Stimulated activated CD4-positive, alpha-beta T cell treated with anti-CD3 and anti-CD28 coated beads, Interleukin-15, amount 100 ng/mL, for 24 hours (primary cell): ENCODE measurements at regions not wholly inside any gene's neighbourhood (a gene's known extent, or its start where the extent isn't known, plus 50 kb on each side); places are given as distances from the start of the nearest gene placed in this dataset.

Source experiments
- DNase-seq: peaks from one replicate; pipeline ENCODE4 v3.0.0-alpha.2; 2020

DNA sequence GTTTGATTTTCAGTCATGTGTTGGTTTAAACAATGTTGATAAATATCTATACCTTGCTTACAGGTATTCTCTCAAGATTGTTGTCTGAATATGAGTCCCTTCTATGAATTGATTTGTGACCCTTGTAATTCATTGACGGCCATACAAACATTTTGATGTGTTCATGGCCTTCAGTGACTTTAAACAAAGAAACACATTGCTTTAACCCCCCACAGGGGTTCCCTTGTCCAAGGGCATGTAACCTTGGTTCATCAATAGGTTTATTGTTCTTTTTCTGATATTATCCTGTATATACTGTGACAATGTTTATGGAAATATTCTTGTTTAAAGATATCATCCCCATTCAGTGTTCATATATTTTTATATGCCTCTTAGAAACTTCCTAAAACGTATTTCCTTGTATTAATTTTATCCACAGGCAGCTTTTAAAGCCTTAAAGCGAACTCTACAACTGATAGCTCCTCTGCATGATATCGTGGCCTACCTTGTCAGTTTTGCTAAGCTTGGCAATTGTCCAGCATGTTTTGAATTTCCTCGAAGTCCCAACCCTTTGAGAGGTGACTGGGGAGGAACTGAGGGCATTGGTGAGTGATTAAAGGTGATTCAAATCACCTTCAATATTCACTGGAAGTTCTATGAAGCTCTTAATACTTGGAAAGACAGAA is 87.0 kb downstream of the CD164 start:
- DNase-seq: no peak

DNA sequence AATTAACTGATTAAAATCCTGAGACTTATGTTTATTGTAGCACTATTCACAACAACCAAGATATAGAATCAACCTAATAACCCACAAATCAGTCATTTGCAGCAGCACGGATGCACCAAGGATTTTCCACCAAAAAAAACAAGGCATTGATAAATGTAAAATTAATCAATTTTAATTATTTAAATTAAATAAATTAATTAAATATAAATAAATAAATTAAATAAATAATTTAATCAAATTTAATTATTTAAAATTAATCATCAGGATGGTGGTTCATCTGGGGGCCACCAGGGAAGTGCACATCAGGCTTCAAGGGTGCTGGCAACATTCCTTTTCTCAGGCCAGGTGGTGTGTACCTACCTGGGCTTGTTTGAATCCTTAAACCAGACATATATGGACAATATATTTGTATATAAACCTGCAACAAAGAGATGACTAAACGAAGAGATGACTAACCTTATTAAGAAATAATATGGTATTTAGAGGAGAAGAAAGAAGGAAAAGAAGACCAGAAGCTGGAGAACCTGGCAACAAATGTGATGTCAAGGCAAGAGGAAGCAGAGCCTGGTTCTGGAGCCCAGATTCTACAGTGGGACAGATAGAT is 89.2 kb downstream of the CD164 start:
- no peak for DNase-seq

DNA sequence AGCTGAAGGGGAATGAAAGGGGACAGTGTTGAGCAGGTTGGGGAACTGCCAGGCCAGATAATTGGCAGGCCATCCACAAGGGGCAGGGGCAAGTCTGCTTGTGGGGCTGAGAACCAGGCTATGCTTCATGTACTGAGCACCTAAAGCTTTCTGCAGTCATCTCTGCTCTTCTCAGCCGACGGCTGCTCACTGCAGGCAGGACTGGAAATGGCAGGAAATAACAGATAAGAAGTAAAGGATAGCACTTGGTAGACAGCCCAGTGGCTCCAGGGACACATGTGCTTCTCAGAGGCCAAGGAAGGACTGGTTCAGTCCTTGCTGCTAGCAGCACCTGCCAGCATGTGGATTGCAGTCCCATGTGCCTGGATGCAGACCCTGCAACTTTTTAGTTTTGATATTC is 89.8 kb downstream of the CD164 start:
- no peak for DNase-seq

DNA sequence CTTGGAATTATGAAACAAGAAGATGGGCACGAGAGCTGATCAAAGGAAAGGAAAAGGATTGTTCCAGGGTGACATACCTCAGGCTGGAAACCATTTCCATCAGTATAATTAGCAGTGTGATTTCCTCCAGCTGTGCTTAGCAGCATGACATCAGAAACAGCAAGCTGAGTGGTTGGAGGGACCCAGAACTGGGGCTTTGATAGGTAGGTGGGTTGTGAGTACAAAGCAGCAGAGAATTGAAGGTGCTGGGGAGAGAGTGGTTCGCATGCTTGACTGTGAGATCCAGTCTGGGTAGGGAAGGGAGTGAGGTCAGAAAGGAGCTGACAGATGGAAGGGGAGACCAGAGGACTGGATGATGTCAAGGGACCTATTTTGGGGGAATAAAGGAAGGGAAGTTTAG is 90.4 kb downstream of the CD164 start:
- no peak for DNase-seq

DNA sequence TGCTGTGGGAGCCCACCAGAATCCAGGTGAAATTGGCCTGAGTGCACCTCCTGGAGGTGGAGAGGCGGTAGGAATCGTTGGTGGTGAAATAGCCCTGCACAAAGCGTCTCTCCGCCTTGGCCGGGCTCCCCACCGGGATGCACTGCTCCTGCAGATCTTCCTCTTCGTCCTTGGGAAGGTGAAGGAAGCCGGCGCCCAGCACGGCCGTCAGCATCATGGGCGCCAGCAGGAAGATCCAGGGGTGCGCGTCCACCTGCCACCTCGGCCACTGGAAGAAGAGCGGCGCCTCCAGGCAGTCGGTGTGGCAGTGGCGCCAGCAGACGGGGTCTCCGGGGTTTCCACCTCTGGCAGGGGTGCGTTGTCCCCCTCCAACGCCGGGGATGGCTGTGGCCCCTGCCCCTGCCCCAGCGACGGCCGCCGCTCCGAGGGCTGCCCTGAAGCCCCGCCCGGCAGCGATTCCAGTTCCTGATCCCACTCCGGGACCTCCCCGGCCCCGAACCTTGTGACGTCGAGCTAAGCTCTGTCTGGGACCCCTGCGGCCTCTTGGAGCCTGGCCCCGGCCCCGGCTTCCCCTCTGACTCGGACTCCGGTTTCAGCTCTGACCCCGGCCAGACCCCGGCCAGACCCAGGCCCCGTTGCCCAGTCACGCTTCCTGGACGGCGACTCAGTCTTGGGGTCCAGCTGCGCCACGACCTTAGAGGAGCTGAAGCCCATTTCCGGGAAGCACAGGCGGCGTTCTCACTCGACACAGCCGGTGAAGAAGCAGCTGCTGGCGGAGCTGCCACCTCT is 91.9 kb downstream of the CD164 start:
- no peak for DNase-seq

DNA sequence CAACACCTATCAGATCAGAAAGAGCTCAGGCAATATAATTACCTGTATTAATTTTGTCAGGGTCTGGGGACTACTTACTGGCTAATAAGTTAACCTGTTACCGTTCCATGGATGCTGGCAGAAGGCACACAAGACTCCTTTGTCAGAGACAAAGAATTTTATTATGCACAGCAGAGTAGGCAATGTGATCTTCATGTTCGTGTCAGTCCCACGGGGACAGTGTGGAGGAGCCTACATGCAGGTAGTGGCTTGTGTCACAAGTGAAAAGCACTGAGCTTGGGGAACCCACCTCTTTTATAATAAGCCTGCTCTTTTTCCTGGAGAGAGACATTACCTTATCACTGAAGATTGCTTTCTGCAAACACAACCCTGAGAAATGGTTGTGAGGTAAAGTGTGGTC is 96.9 kb downstream of the CD164 start:
- DNase-seq: no peak

DNA sequence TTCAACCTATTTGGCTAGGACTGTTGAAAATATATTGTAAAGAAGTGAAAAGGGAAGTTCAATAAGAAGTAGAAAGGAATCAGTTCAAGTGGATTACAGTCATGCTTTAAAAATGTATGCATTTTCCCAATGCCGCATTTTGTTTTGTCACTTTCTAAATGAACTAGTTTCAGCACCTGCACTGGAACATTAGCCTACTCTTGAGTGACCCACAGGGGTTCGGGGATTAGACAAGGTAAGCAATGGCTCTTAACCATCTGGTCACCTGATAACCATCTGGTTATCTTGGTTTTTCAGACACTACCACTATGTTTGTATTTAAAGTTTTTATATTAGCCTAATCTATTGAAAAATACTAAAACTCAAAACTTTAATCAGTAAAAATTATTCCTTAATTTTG is 97.6 kb downstream of the CD164 start:
- DNase-seq: no peak

DNA sequence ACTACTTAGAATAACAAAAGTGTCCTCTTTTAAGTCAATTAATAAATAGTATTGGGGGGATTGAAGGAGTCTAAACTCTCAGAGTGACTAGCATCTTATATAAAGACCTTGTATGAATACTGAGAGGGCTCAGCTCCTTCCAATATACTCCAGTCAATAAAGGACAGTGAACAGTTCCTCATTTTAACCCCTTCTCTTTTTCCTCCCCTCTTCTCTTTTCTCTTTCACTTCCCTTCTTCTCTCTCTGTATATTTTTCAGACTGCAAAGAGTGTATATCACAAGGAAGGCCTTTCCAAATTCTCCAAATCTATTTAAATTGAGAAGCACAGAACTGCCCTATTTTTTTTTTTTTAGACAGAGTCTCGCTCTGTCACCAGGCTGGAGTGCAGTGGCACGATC is 99.5 kb downstream of the CD164 start:
- DNase-seq: no peak

DNA sequence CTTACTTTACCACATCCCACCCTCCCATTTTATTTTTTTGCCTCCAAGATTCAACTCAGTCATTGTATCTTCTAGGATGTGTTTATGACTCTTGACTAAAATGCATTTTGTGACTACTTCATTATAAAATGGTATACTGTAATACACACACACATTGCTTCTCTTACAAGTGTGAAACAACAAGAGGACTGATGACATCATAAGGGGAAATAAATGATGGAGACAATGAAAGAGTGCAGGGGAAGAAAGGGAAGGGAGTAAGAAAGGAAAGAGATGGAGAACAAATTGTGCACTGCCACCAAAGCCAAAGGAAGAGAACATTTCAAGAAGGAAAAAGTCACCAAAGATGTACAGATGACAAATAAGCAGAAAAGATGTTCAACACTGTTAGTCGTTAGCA is 102.6 kb downstream of the CD164 start:
- DNase-seq: no peak

DNA sequence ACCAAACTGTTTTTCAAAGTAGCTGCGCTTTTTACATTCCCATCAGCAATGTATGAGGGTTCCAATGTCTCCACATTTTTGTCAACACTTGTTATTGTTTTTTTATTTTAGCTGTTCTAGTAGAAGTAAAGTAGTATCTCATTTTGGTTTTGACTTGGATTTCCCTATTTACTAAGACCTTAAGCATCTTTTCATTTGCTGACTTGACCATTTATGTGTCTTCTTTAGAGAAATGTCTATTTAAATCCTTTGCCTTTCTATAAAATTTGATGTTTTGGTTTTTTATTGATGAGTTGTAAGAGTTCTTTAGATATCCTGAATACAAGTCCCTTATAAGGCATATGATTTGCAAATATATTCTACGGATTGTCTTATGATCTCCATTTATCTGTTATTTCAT is 110.6 kb downstream of the CD164 start:
- DNase-seq: no peak

DNA sequence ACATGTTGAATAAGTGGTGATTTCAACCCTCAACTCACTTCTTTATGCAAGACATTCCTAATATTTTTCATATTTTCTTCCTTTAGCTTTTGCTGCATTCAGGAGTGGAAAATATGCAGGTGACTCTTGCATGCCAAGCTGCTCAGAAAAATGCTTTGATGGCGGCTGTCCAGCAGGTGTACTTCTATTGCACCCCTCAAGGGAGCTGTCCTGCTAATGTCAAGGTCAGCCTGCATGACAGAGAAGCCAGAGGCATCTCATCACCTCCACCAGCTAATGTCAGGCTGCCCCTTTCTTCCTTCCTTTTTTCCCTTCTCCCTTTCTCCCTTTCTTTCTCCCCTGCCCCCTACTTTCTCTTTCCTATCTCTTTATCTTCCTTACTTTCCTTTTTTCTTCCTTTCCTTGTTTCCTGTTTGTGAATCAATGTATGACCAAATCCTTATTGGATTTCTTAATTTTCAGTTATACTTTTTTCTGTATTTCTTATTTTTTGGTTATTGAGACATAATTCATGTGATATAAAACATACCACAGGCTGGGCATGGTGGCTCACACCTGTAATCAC is 112.2 kb downstream of the CD164 start:
- no peak for DNase-seq

DNA sequence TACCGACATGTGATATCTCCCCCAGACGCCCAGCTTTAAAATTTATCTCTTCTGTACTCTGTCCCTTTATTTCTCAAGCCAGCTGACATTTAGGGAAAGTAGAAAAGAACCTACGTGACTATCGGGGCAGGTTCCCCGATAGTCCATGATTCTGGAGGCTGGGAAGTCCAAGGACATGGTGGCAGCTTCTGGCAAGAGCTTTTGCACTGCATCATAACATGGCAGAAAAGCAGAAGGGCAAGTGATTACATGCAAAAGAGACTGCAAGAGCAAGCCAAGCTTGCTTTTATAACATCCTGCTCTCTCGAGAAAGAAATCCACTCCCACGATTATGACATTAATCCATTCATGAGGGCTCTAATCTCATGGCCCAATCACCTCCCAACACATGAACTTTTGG is 113.2 kb downstream of the CD164 start:
- DNase-seq: no peak

DNA sequence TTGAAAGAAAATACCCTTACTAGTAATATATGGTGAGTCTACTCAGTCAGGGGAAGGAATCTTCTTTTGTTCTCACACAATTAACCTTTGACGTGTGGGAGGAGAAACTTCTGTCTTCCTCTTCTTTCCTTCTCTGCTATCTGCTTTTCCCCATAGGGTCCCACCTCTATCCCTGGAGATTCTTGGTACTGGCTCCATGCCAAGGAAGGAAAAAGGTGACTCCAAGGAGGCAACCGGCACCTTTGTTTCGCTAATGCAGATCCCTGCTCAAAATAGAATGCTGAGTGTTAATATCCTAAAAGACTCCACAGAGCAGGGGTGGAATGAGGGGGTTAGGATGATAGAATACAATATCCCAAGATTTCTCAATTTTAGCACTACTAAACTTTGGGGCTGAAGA is 116.7 kb downstream of the CD164 start:
- DNase-seq: no peak

DNA sequence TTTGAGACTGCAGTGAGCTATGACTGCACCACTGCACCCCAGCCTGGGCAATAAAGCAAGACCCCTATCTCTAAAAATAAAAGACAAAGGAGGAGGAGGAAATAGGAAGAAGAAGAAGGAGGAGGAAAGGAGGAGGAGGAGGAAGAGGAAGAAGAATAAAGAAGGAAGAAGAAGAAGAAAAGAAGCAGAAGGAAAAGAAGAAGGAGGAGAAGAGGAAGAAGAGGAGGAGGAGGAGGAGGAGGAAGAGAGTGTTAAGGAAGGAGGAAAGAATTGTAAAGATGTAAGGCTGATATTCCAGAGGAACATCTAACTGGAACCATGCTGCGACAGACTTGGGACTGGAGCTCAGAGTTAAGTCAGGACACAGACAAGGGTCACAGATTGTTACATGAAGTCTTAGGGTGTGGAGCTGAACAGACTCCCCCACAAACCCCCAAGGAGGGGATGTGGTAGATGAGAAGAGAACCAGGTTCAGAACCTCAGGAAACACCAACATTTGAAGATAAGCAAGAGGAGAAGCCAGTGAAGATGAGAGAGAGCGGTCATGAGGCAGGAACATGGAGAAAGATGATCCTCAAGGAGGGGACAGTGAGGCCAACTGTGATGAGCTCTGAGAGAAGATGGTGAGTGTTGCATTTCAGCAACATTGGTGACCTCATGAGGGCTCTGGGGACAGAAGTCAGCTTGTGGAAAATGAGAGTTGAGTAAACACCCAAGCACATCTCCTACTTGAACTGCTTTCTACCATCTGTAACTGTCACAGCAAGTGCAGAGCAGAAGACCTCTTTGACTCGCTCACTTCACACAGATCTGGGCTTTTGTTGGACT is 118.2 kb downstream of the CD164 start:
- no peak for DNase-seq

DNA sequence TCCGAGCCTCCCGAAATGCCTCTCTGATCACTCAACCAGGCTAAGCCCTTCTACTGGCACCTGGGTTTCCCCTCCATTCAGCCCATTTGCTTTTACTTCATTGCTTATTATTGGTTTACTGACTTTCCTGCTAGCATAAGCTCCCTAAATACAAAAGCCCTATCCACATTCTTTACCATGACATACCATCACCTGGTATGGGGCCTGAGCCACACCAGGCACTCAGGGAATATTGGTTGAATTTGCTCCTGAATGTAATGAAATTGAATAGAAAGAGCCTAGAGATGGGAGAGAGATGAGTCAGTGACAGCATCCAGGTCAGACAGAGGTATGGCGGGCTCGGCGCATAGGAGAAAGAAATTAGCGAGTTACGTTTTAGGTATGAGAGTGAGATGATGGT is 120.0 kb downstream of the CD164 start:
- DNase-seq: no peak

DNA sequence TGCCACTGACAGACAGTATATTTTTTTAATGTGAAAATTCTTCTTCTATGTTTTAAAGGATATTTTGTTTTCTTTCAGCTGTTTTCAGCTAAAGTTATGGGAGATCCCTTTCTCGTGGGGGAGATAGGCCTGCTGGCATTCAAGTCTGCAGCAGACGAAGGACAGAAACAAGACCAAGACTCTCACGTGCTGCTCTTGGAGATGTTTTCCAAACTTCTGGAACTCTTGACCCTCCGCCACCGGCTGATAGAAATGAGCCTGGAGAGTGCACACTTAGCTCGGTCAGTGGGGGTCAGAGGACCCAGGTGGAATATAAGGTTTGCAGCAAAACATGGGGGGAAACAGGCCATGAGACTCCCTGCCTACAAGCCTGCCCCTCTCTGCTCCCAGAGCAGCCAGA is 120.5 kb downstream of the CD164 start:
- no peak for DNase-seq

DNA sequence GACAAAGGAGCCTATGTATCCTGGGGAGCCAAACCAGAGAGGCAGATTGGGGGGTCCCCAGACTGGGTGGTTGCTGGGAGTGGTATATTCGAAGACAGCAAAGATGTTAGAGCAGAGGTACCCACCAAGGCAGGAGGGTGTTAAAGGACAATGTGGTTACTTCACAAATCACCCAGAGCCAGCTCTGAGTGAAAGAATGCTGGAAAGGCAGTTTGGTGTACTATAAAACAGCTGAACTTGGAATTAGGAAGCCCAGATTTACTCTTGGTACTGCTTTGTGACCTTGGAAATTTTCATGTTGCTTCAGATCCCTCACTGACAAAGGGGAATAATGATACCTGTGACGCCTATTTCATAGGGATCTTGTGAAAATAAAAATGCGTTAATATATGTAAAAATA is 121.6 kb downstream of the CD164 start:
- no peak for DNase-seq

DNA sequence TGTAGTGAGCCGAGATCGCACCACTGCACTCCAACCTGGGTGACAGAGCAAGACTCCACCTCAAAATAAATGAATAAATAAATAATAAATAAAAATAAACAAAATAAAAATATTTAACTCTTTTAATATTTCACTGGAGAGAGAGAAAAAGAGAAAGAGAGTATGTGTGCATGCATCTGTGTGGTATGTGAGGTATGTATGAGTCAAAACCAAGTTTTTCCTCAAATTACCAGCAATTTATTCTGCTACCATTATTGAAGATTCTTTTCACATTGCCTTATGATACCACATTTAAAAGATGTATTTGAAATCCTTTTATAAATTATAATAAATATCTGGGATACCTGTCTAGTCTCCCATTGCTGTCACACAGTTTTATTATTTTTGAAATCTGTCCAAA is 122.1 kb downstream of the CD164 start:
- DNase-seq: no peak

DNA sequence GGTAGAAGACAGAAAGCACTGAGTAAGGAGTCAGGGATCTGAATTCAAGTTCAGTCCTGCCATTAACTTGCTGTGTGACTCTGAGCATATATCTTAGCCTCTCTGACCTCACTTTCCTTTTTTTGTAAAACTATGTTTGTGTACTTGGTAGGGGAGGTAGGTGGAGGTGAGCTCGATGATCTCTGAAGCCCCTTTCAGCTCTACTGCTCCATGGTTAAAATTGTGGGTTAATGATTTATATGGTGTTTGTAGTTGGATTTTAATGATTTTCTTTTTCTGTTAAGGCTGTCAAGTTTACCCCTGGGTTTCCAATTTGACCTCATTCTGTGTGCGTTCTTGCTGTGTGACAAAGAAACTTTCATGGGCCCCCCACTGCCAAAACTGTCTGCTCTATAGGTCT is 124.1 kb downstream of the CD164 start:
- no peak for DNase-seq

DNA sequence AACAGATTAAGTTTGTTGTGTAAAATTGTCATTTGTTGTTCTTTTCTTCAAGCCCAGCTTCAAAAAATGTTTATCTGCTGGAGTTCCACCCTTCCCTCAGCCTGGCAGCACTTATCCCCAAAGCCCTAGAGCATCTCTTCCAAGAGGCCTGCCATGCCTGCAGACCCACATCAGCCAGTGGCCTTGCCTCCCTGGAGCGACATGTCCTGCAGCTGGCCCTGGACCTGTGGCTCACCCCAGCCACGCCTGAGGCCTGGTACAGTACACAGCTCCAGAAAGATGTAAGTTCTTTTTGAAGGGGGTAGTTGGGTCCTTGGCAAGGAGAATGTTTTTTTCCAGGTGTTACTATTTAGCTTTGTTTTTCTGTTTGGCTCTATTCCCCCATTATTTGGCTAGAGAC is 124.8 kb downstream of the CD164 start:
- DNase-seq: no peak

DNA sequence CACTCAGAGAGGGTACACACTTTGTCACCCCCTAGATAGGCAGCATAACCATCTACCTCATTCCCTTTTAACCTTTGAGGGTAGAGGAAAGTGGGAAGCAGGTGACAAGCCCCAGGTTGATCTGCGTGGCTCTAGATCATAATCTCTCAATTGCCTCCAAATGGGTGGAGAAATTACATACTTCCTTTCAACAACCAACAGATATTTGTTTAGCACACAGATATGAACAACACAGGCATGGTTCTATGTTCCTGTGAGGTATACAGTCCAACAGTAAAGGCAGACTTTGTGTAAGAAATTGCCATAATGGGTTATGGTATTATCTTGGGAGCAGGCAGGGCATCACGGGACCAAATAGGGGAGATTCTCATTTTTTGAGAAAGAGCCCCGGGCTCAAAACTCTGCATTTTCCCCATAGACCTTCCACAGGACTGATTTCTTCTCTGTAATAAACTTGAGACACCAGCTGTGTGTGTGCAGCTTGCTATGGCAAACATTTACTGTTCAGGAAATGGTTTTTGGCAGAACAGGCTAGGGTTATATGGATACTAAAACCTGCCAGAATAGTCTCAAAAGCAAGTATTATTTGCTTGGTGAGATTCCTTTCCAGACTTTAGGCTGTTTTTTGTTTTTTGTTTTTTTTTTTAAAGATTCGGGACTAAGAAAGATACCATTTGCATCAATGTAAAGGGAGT is 126.2 kb downstream of the CD164 start:
- DNase-seq: no peak

DNA sequence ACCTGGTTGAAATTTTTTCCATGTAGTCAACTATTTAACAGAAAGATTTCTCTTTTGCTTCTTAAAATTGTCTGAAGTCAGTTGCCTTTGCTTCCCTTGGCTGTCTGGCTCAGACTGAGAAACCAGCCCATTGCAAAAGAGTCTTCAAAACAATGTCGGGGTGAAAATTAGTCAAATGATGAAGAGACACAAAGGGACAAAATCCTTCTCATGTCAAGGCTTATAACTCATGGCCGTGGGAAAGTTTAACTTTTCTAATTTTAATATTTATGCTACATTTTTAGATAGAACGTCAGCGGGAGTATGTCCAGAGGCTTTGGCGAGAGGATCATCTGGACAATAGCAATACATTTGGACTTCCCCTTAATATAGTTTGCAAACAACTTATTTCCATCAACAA is 127.2 kb downstream of the CD164 start:
- DNase-seq: no peak

DNA sequence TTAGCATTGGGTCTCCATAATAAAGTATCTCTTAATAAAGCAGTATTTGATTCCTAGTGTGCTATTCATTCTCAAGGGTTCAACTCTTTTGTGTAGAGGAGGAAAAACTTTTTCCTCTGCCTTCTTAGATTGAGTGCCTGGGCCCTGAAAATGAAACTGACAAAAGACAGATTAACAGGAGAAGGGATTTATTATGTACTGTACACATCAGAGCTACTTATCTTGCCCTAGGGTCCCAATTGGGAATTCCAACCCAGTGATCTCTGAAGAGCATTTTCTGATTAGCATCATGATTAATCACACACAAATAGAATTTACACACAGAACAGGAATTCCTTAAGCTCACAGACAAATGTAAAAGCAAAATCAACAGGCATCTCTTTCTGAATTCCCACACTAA is 128.9 kb downstream of the CD164 start:
- no peak for DNase-seq
